Fibroblast of skin of back (primary cell): ENCODE measurements at regions not wholly inside any gene's neighbourhood (a gene's known extent, or its start where the extent isn't known, plus 50 kb on each side); places are given as distances from the start of the nearest gene placed in this dataset.
"Not testable (repeated sequence)": the region's sequence is repeated elsewhere in the genome, so short reads cannot be mapped to it uniquely, and the experiment has no call there.

Experiments
- DNase-seq: peaks from one replicate; pipeline ENCODE4 v3.0.0-alpha.2; 2013

DNA sequence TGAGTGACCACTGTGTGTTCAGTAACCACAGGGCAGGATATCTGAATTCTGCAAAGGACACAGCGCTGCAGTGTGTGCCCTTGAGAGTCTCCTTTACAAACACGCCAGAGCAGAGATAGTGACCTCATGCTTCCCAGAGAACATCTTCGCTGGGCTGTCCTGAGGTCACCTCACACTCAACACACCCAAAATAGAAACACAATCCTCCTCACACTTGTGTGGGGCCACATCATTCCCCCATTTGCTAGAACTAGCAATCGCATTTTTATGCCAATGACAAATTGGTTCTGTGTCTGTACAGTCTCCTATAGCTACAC is 140.1 kb upstream of the NRIP1 start:
- no peak for DNase-seq

DNA sequence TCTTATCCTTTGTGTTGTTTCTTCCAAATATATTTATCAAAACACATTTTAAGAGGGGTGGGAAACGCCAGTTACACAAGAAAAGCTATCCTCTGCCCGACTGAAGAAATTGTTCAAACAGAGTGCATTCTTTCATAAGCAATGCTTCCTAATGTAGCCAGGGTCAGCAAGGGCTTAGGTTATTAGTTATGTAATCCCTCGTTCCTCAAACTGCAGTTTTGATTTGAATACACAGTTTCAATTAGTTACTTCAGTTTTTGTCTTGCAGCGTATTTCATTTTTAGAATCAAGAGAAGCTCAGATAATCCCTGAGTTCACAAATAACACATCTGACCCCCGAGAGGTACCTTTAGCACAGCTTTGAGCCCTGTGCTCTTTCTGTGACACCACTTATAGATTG is 141.7 kb upstream of the NRIP1 start:
- no peak for DNase-seq

DNA sequence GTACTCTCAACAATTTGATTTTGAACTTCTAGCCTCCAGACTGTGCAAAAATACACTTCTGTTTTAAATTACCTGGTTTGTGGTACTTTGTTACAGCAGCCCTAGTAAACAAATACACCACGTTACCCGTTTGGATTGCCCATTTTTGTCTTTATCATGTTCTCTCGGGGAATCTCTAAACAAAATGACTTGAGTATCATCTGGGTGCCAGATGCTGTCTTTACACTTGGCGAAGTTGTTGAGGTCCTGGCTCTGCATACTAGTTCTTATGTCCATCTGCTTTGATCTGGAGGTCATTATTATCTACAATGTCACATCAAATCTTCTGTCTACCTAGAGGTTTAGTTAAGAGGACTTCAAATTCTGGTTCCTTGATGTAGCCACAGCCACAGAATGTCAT is 142.4 kb upstream of the NRIP1 start:
- no peak for DNase-seq

DNA sequence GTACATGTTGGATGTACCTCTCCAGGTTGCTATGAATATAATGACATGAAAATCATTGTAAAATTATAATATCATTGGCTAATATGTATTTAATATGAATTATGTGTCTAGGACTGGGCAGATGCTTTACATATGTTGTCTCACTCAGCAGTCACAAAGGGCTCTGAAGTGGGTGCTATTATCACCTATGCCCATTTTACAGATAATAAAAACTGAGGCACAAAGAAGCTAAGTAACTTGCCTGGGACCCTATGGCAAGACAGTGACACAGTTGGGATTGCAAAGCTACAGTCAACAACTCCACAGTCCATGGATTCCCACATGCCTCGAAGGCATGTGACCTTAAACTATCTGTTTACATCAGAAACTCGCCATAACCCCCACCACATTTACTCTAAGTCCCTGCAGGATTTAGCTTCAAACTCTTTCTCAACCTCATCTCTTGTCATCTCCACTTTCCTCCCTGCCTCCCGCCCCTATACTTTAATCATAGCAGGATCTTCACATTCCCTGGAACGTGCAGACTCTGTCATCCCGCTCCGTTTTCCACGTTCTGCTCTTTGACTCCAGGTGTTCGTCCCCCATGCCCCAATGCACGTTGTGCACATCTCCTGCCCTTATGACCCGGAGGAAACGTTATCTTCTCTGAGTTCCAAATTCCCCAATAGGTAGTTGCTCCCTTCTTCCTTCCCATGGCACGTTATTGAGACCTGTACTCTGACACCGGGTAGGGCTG is 143.0 kb upstream of the NRIP1 start:
- DNase-seq = no peak

DNA sequence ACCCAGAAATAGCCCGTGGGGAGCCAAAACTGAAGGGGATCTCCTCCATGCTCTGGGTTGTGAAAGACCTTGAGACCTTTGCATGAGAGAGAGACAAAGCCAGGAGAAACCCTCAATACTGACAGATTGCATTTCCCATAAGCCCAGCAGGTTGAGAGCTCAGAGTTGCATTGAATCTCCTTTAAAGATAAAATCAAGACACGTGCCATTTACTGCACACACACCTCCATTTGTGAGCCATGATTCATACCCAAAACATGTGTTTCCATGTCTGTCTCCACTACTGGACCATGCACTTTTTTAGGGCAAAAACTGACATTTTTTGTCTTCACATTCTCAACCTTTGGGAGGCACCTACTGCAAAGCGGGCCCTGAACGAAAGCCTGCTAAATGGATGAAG is 144.0 kb upstream of the NRIP1 start:
- DNase-seq = no peak

DNA sequence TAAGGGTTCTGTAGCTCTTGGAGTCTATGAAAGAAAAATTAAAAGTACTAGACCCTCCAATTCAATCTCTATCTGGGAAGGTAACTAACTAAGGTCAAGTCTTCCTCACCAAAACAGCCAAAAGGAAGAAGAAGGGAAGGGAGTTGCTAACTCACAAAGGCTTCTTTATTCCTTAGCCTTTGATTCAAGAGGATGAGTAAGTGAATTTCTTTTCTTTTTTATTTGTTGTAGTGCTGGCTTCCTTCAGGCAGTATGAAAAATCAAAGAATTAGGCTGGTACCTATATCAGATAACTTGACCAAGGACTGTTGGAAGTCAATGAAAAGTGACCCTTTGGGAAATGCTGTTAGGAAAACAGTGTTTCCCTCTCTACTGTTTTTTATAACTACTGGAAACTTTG is 144.4 kb upstream of the NRIP1 start:
- DNase-seq = no peak

DNA sequence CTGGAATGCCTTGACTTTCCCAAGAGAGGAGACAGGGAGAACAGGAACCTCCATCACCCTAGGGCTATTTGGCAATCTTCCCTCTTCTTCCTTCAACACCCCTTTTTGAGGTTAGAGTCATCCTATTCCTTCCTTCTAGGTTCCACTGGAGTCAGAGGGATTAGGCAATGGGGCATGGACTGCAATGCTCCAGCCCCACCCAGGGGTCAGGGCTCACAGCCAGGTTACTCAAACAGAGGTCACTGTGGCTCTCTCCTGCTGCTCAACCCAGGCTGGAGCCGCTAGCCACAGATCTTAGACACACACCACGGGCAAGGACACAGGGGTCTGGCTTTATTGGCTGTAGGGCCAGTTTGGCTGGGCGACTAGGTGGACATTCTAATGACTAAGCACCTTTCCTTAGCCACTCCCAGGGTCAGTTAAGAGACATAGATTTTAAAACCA is 145.5 kb upstream of the NRIP1 start:
- no peak for DNase-seq

DNA sequence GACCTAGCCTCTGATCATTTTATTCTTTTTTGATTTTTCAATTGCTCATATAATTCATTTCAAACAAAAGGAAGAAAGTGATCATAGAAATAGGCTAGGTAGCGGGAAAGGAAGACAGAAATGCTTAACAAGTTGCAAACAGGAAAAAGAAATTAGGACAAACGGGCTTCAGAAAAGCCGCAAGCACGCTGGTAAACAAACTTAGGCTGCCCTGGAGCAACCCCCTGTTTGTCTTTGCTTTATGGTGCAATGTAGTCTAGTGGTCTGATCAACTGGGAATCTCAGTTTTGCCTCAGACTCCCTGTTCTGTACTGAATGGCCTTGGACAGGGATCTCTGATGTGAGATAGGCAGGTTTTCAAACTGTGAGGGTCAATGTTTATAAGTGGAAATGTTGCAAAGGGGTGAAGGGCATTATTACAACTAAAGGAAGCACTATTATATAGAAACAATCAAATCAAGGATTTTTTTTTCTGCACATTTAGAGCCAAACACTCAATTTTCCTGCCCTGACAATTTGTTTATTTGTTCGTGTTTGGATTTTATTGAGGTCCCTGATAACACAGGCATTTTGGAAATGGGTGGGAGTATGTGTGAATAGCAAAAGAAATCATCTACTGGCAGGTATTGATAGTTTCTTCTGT is 146.8 kb upstream of the NRIP1 start:
- no peak for DNase-seq

DNA sequence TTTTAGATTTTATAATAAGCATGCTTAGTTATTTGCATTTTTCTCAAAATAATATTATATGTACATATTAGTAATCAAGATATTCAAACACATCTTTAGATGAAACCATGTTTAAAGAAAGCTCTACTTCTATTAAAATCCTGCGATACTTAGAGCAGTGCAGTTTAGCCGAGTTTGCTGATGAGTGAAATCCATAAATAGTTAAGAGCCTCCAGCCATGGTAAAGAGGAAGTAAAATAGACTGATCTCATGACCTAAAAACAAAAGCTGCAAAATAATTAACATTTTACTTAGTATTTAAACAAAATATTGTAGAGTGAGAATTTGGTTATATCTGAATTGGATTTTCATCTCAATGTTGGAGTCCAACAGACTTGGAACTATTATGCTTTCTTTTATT is 147.4 kb upstream of the NRIP1 start:
- DNase-seq = no peak

DNA sequence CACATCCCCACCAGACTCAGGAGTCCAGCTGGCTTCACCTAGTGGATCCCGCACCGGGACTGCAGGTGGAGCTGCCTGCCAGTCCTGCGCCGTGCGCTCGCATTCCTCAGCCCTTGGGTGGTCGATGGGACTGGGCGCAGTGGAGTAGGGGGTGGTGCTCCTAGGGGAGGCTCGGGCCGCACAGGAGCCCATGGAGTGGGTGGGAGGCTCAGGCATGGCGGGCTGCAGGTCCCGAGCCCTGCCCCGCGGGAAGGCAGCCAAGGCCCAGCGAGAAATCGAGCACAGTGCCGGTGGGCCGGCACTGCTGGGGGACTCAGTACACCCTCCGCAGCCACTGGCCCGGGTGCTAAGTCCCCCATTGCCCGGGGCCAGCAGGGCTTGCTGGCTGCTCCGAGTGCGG is 153.7 kb upstream of the NRIP1 start:
- not testable (repeated sequence) for DNase-seq

DNA sequence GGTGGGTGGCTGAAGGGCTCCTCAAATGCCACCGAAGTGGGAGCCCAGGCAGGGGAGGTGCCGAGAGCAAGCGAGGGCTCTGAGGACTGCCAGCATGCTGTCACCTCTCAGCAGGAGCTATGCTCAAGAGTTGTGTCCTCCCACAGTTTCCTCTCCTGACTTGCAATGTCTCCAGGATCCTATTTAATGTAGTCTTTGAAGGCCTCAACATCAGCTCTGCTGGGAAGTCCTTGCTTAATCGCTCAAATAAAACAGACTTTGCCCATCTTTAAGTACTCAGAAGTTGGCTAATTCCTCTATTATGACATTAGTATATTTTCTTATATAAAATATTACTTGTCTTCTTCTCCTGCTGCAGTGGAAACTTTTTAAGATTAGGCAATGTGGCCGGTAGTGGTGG is 154.2 kb upstream of the NRIP1 start:
- DNase-seq = no peak

DNA sequence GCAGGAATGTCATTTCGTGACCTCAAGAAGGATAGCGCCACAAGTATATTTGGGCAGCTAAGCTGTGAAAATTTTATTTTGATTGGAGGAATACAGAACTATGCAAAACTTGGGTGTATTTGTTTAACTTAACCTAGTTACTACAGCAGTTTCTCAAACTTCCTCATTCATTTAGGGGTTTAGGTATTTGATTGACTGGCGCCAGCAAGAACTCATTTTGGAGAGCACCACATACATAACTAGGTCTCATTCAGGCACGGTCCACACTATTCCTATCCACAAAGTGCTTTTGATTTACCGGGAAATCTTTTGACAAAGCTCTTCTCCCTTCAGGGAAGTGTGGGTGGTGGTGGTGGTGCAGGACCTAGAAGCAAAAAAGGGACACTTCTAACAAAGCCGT is 155.1 kb upstream of the NRIP1 start:
- no peak for DNase-seq

DNA sequence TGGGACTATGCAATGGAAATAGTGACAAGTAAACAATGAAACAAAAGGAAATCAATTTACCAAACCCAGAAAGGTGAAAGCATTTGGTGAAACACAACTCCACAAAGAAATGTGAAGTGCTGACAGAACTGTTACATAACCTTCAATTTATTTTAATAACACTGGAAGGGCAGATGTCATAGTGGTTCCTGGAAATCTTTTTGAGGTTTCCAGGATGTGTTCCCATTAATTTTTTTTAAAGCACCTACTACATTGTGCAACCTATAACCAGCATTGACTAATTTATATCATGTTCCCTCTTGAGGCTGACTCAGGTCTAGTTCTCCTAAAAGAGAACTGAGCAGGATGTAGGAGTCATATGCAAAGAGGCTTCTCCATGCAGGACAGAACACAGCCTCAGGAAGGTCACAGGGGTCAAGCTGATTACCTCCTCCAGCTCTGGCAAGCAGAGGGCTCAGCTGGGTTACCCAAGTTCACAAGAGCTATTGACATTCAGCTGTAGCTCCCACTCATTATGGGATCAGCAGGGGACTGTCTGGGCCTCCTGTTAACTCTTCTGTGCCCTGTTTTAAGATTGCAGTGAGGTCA is 157.1 kb upstream of the NRIP1 start:
- no peak for DNase-seq

DNA sequence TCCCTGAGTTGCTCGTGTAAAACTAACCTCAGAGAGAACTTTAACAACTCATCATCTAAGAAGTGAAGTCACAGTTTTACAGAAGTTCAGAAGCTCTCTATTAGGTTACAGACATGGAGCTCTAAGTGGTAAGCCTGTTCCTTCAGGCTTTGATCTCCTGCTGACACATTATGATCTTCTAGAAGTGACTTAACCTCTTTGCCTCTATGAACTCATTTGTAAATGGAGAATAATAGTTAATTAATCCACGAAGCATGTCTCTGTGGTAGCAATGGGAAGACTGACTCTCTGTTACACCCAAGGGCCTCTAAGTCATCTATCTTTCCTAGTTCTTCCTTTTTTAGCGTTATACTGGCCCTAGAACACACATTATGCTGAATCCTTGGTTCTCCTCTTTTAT is 157.9 kb upstream of the NRIP1 start:
- DNase-seq = no peak

DNA sequence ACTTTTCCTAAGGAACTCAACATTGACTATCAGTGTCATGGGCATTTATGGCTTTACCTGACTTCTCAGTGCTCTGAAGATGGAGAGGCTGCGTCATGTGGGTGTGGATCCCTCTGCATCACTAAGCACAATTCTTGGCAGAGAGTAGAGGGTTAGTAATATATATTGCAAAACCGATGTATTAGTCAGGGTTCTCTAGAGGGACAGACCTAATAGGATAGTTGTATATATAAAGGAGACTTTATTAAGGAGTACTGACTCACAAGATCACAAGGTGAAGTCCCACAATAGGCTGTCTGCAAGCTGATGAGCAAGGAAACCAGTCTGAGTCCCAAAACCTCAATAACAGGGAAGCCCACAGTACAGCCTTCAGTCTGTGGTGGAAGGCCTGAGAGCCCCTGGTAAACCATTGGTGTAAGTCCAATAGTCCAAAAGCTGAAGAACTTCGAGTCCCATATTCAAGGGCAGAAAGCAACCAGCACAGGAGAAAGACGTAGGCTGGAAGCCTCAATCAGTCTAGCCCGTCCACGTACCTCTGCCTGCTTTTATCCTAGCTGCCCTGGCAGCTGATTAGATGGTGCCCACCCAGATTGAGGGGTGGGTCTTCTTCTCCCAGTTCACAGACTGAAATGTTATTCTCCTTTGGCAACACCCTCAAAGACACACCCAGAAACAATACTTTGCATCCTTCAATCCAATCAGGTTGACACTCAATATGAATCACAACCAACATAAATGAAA is 159.7 kb upstream of the NRIP1 start:
- DNase-seq = peak; percentile 29

DNA sequence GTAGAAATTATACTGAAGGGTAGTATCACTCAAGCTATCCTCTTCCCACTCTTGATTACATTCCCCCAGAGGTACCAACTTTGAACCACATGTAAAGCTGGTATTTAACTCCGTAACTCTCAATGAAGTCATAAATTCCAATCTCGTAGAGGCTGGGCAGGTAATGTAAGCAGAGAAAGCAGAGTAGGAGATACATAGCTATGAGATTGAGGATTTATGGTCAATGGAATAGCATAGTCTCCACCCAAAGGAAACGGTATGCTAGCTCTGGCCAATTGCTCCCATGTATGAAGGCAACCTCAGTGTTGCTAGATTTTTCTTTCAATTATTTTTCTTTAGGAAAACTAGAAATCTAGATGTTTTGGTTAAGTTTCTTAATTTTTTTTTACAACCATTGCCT is 163.1 kb upstream of the NRIP1 start:
- DNase-seq = no peak

DNA sequence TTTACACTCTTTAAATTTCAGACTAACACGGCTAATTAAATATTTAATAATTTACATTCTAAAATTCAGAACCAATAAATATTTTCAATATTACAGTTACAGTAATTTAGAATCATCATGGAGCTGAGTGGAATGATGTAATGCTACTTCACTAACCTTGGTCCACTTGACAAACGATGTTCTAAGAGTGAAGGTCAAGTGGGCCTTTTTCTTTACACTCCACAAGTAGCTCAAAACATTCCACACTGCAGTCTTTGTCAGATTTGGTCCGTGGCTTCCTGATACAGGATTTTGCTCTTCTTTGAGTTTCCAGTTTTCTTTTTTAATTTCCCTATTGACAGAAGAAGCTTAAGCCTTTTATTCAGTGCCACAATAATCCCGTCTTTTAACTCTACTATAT is 164.6 kb upstream of the NRIP1 start:
- DNase-seq = no peak

DNA sequence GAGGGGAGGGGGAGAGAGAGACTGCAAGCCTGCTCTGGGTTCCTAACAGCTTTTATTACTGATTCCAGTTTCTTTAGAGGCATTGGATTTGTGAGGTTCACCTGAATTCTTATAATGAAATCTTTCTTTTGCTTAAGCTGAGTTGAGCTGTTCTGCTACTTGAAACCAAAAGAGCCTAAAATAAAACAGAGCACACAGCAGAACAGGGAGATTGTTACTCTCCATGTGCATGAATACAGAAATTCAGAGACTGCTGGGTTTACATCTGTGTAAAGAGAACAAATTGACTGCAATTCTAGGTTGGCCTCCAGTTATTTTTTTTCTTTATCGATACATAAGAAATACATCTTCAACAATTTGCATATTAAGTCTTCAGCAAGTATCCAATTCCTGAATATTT is 168.8 kb upstream of the NRIP1 start:
- no peak for DNase-seq

DNA sequence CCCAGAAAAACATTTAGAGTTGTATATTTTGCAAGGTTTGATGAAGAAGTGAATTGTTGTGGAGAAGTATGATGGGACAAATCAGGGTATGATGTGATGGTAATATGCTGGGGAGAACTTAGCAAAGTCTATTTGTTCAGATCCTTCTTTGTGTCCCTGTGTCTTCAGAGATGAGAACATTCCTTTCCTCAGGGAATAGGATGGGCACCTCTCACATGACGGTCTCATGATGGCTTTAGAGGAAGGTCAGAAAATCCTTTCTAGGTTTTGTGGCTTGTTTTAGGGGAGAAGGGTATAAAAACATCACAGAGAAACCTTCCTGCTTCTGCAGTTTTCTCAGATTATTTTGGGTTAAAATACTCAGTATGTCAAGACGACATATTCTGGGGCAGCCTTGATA is 171.3 kb upstream of the NRIP1 start:
- DNase-seq = no peak

DNA sequence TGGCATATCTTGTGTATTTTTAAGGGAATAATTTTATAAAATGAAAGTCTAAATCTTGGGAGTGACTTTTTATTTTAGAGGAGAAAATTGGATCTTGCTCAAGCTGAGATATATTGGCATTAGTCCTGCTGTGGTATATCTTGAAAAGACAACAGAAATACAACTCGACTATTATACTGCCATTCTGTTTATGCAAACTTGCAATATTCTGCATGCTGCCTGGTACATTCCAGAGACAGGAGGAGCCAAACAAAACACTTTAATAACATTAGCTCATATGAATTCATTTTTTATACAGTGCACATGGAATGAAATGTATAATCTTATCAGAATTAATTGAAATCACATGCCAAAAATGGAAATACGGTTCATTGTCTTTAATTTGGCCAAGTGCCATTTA is 176.0 kb upstream of the NRIP1 start:
- DNase-seq = no peak

DNA sequence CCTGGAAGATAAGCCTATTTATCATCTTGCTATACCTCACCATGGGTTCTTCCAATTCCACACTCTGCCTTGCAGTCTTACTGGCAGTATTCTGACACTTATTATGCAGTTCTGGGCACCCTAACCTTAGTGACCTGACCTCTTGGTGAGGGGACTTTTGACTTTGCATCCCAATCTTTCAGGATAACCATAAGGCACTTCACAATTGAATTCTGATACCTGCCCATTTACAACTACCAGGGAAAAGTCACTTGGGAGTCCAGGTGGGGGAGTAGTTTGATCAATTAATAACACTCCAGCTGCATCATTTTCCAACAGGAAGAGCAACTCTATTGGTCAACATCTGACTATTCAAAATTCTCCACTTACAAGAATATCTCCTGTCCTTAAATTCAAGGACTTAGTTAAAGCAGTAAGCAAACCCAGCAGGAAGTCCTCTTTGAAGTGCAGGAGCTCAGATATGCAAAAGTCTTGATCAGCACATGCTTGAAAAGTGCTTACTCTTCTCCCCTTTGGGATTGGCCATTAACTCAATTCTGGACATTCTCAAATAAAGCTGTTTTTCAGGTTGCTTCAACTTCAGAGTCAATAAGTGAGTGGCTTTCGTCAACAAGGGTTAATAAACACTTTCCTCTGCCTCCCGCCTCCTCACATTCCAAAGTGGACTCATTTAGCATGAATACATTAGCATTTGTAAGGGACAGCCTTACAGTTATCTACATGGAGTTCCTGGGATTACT is 177.4 kb upstream of the NRIP1 start:
- no peak for DNase-seq

DNA sequence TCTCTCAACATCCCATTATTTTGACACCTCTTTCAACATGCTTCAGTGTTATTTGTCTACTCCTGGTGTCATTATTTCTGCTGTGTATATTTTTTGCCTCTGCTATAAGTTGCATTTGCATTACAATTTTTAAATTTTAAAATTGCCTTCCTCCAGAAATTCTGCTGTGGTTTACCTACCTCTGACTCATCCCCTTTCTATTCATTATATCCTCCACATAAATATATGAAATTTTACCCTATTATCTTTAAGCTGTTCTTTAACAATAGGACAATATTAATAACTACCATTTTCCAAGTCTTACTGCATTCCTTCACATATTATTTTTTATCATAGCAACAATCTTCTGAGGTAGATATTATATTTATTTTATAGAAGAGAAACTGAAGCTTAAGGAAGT is 178.1 kb upstream of the NRIP1 start:
- DNase-seq = no peak

DNA sequence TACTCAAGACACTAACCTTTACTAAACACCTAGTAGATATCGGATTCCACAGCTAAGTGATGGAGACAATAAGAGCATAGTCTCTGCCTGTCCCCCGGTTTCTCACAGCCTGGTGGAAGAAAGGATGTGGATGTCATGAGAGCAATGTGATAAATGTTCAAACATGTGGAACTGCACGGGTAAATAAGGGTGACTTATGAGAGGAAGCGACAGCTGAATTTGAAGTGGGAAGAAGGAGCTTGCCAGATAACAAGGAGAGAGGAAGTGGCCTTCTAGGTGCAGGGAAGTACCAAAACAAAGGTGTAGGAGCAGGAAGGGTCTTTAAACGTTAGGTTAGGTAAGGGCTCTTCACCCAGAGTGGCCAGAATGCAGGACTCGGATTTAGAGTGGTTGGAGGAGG is 178.6 kb upstream of the NRIP1 start:
- DNase-seq = no peak
